Gastroesophageal sphincter (tissue), 3 donors: ENCODE measurements at regions not wholly inside any gene's neighbourhood (a gene's known extent, or its start where the extent isn't known, plus 50 kb on each side); places are given as distances from the start of the nearest gene placed in this dataset.

Experiments
- CTCF ChIP-seq, 4 experiments: fragments of 200-600 bp in 2 of 4; fragments of 450-650 bp in 2 of 4; sonication (generic) in 1 of 4; IDR thresholded peaks; one replicate each; pipeline ENCODE4 v1.5.1; 2017 to 2019; ENCODE audit warnings: antibody characterized with exemption in 4 of 4, mild to moderate bottlenecking in 2 of 4, moderate library complexity in 2 of 4
- EP300 ChIP-seq: sonication (generic); formaldehyde crosslinking; IDR thresholded peaks from one replicate; pipeline ENCODE4 v1.6.1; 2017; ENCODE audit warnings: antibody characterized with exemption, mild to moderate bottlenecking
- POLR2A ChIP-seq, 2 donors: fragments of 450-650 bp; IDR thresholded peaks; one replicate each; pipeline ENCODE4 v1.6.1; 2017; ENCODE audit warnings: antibody characterized with exemption in 2 of 2, mild to moderate bottlenecking in 2 of 2, moderate library complexity in 1 of 2

- TF ChIP-seq EP300 (no peak), CTCF (IDR thresholded peaks at IDR 0.05) (no peak), POLR2A (IDR thresholded peaks at IDR 0.05) (no peak)
Measured at GRCh38 chr7:49630513-49630912, 142.9 kb upstream of the VWC2 start.
